GM23338 (cell line): ENCODE measurements at regions not wholly inside any gene's neighbourhood (a gene's known extent, or its start where the extent isn't known, plus 50 kb on each side); places are given as distances from the start of the nearest gene placed in this dataset.

Experiments used
- ATAC-seq: fragments of 200-7000 bp; cut with Tn5 transposase; 3 replicates; pipeline ENCODE4 v1.9.1; 2020
- DNase-seq: peaks from one replicate; pipeline ENCODE4 v3.0.0-alpha.2; 2015; ENCODE audit warnings: low spot score
- H2AFZ ChIP-seq: fragments of 200-600 bp; sonication (generic); 2 replicates; pipeline ENCODE4 v1.8.0; 2016; ENCODE audit warnings: antibody characterized with exemption, mild to moderate bottlenecking, moderate library complexity
- H3F3A ChIP-seq: fragments of 200-600 bp; sonication (generic); replicated peaks from 2 replicates; pipeline ENCODE4 v1.8.0; 2017; ENCODE audit warnings: antibody characterized with exemption, mixed run types, low read depth
- H3K27ac ChIP-seq: fragments of 200-600 bp; sonication (generic); 2 replicates; pipeline ENCODE4 v1.6.1; 2016; ENCODE audit warnings: low read depth
- H3K27me3 ChIP-seq: fragments of 200-600 bp; sonication (generic); 2 replicates; pipeline ENCODE4 v1.8.0; 2016; ENCODE audit warnings: mild to moderate bottlenecking, mixed run types, moderate library complexity; ENCODE audit not compliant: insufficient read depth
- H3K36me3 ChIP-seq: fragments of 200-600 bp; sonication (generic); 2 replicates; pipeline ENCODE4 v1.8.0; 2016; ENCODE audit warnings: mild to moderate bottlenecking; ENCODE audit not compliant: insufficient read depth
- H3K4me1 ChIP-seq: fragments of 200-600 bp; sonication (generic); 2 replicates; pipeline ENCODE4 v1.8.0; 2016; ENCODE audit warnings: mild to moderate bottlenecking, moderate library complexity; ENCODE audit not compliant: insufficient read depth
- H3K4me2 ChIP-seq: fragments of 200-600 bp; sonication (generic); 2 replicates; pipeline ENCODE4 v1.7.1; 2017; ENCODE audit warnings: mixed run types
- H3K4me3 ChIP-seq: fragments of 200-600 bp; sonication (generic); 2 replicates; pipeline ENCODE4 v1.6.1; 2016; ENCODE audit warnings: mixed run types
- H3K79me2 ChIP-seq: fragments of 200-600 bp; sonication (generic); replicated peaks from 2 replicates; pipeline ENCODE4 v1.8.0; 2017; ENCODE audit warnings: mild to moderate bottlenecking; ENCODE audit not compliant: insufficient read depth
- H3K9me2 ChIP-seq: fragments of 200-600 bp; sonication (generic); 2 replicates; pipeline ENCODE4 v1.8.0; 2017; ENCODE audit not compliant: insufficient read depth
- H4K20me1 ChIP-seq: fragments of 200-600 bp; sonication (generic); replicated peaks from 2 replicates; pipeline ENCODE4 v1.8.0; 2017; ENCODE audit warnings: mild to moderate bottlenecking; ENCODE audit not compliant: insufficient read depth
- H3K27ac Mint-ChIP-seq: 2 replicates; pipeline ENCODE4 v1.8.0; 2020; ENCODE audit warnings: inconsistent platforms, mild to moderate bottlenecking, moderate library complexity, mixed read lengths
- H3K27me3 Mint-ChIP-seq: 3 replicates; pipeline ENCODE4 v1.8.0; 2022; ENCODE audit warnings: low read depth, mild to moderate bottlenecking, moderate library complexity, mixed read lengths, inconsistent platforms; ENCODE audit not compliant: insufficient read depth, poor library complexity
- H3K36me3 Mint-ChIP-seq: 3 replicates; pipeline ENCODE4 v1.8.0; 2021; ENCODE audit warnings: low read depth, mild to moderate bottlenecking, inconsistent platforms, moderate library complexity, mixed read lengths
- H3K4me1 Mint-ChIP-seq: 3 replicates; pipeline ENCODE4 v1.8.0; 2020; ENCODE audit warnings: mild to moderate bottlenecking, inconsistent platforms, mixed read lengths
- H3K4me3 Mint-ChIP-seq: 3 replicates; pipeline ENCODE4 v1.8.0; 2021; ENCODE audit warnings: moderate library complexity, mild to moderate bottlenecking, inconsistent platforms, mixed read lengths
- H3K9me3 Mint-ChIP-seq: 3 replicates; pipeline ENCODE4 v1.8.0; 2020; ENCODE audit warnings: moderate library complexity, mild to moderate bottlenecking, inconsistent platforms, mixed read lengths
- CREB1 ChIP-seq: fragments of 250-450 bp; sonication (Bioruptor Pico); IDR thresholded peaks from 2 replicates; pipeline ENCODE4 v1.5.0; 2020; ENCODE audit warnings: low read depth, mild to moderate bottlenecking, moderate library complexity
- CTCF ChIP-seq, 2 experiments: fragments of 200-600 bp in 1 of 2; sonication (generic) in 1 of 2; conservative IDR thresholded peaks; 2 replicates each; pipeline versions ENCODE4 v1.5.1 to v1.6.1; 2016 to 2017; ENCODE audit warnings: antibody characterized with exemption in 2 of 2, low read depth in 2 of 2, mild to moderate bottlenecking in 2 of 2, moderate library complexity in 1 of 2
- ETS1 ChIP-seq: IDR thresholded peaks from 2 replicates; pipeline ENCODE4 v1.6.1; 2016; ENCODE audit warnings: antibody characterized with exemption
- EZH2 ChIP-seq: fragments of 200-600 bp; sonication (generic); IDR thresholded peaks from one replicate; pipeline ENCODE4 v1.8.0; 2017; ENCODE audit warnings: antibody characterized with exemption, mild to moderate bottlenecking, low read depth; ENCODE audit not compliant: unreplicated experiment
- EZH2phosphoT487 ChIP-seq: fragments of 200-600 bp; sonication (generic); IDR thresholded peaks from one replicate; pipeline ENCODE4 v1.8.1; 2018; ENCODE audit warnings: antibody characterized with exemption; ENCODE audit not compliant: unreplicated experiment
- JUNB ChIP-seq: IDR thresholded peaks from one replicate; pipeline ENCODE4 v1.6.1; 2016; ENCODE audit warnings: antibody characterized with exemption; ENCODE audit not compliant: unreplicated experiment
- NANOG ChIP-seq: IDR thresholded peaks from 2 replicates; pipeline ENCODE4 v1.6.1; 2016; ENCODE audit warnings: antibody characterized with exemption, borderline replicate concordance
- REST ChIP-seq: IDR thresholded peaks from one replicate; pipeline ENCODE4 v1.6.1; 2018; ENCODE audit warnings: antibody characterized with exemption; ENCODE audit not compliant: unreplicated experiment
- STAT1 ChIP-seq: IDR thresholded peaks from one replicate; pipeline ENCODE4 v1.6.1; 2016; ENCODE audit warnings: antibody characterized with exemption; ENCODE audit not compliant: unreplicated experiment
- ZNF114 ChIP-seq: fragments of 250-450 bp; sonication (Bioruptor Pico); IDR thresholded peaks from 2 replicates; pipeline ENCODE4 v1.5.0; 2020; ENCODE audit warnings: mild to moderate bottlenecking, moderate library complexity
- ZNF462 ChIP-seq: fragments of 250-450 bp; sonication (Bioruptor Pico); IDR thresholded peaks from 2 replicates; pipeline ENCODE4 v1.5.0; 2020; ENCODE audit warnings: mild to moderate bottlenecking, moderate library complexity

- TF ChIP-seq ETS1 (no peak), REST (no peak), NANOG (no peak), CTCF (conservative IDR thresholded peaks at IDR 0.05; ENCODE audit: low read depth in 2 of 2) (no peak), EZH2 (no peak), STAT1 (no peak), ZNF462 (no peak), JUNB (no peak), EZH2phosphoT487 (no peak), CREB1 (no peak), ZNF114 (CRISPR knock-in tag) (no peak)
- Mint-ChIP-seq H3K27ac (no peak overlapping the region), H3K27me3 (peaks cover 5% of the 10 kb centered on the region), H3K36me3 (peaks cover 6% of the 10 kb centered on the region; the same call in 2 of the 3 replicates), H3K9me3 (peaks cover 10% of the 10 kb centered on the region), H3K4me3 (no peak overlapping the region), H3K4me1 (no peaks in the 10 kb centered on the region)
- Histone ChIP-seq H3K27ac (no peak overlapping the region), H4K20me1 (no peaks in the 10 kb centered on the region), H3K9me2 (no peaks in the 10 kb centered on the region), H3K27me3 (no peaks in the 10 kb centered on the region), H3K4me1 (no peaks in the 10 kb centered on the region), H2AFZ (no peak overlapping the region), H3K36me3 (no peaks in the 10 kb centered on the region), H3K4me2 (no peak overlapping the region), H3K4me3 (no peak overlapping the region), H3K79me2 (no peaks in the 10 kb centered on the region), H3F3A (no peaks in the 10 kb centered on the region)
- no peak for ATAC-seq
- no peak for DNase-seq
These were observed 303.4 kb downstream of the THBS2 start for GRCh38 chr6:168949981-168950857.
